GM12864 (cell line): ENCODE measurements at regions not wholly inside any gene's neighbourhood (a gene's known extent, or its start where the extent isn't known, plus 50 kb on each side); places are given as distances from the start of the nearest gene placed in this dataset.
"Not testable (repeated sequence)": the region's sequence is repeated elsewhere in the genome, so short reads cannot be mapped to it uniquely, and the experiment has no call there.

Source experiments
- DNase-seq: peaks from one replicate; pipeline ENCODE4 v3.0.0-alpha.2; 2011; ENCODE audit warnings: low read depth
- H3K4me3 ChIP-seq: 2 replicates; pipeline ENCODE4 v1.5.1; 2011; ENCODE audit warnings: mild to moderate bottlenecking, low read depth, low read length, control low read depth
- TF ChIP-seq, protein P1 (sequence below): IDR thresholded peaks from 2 replicates; pipeline ENCODE4 v1.5.1; 2011; ENCODE audit warnings: low read depth, mild to moderate bottlenecking, moderate library complexity, low read length, control low read depth, inconsistent platforms; ENCODE audit errors: missing control alignments

DNA sequence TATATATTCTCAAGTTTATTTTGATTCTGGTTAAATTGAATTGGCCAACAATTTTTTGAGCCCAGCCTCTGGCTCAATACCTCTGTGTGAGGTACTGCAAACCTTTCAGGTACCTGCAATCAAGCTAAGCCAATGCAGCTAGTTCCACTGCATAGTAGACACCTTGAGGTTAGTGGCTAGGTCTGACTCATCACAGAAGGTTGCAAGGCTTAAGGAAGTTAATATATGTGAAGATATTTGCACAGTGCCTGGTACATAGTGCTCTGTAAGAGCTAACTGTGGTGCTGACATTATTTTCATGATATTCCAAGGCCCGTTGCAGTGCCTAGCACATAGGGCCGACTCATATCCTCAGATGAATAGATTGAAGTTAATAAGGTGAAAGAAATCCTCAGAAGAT is 330.5 kb upstream of the KAZN start:
- DNase-seq, result no peak
- TF ChIP-seq, protein P1, sequence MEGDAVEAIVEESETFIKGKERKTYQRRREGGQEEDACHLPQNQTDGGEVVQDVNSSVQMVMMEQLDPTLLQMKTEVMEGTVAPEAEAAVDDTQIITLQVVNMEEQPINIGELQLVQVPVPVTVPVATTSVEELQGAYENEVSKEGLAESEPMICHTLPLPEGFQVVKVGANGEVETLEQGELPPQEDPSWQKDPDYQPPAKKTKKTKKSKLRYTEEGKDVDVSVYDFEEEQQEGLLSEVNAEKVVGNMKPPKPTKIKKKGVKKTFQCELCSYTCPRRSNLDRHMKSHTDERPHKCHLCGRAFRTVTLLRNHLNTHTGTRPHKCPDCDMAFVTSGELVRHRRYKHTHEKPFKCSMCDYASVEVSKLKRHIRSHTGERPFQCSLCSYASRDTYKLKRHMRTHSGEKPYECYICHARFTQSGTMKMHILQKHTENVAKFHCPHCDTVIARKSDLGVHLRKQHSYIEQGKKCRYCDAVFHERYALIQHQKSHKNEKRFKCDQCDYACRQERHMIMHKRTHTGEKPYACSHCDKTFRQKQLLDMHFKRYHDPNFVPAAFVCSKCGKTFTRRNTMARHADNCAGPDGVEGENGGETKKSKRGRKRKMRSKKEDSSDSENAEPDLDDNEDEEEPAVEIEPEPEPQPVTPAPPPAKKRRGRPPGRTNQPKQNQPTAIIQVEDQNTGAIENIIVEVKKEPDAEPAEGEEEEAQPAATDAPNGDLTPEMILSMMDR, result no peak
- no peak overlapping the region for H3K4me3 ChIP-seq

DNA sequence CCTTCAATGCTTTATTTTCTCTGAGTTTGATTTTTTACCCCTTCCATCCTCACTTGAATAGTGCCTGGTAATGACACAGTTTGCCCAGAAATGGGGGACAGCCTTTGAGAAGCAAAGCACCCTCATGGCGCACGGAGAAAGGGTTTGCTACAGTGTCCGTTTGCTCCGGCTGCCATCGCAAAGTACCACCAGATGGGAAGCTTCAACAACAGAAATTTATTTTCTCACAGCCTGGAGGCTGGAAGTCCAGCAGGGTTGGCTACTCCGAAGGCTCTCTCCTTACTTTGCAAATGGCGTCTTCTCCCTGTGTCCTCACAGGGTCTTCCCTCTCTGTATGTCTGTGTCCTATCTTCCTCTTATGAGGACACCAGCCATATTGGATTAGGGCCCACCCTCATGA is 327.7 kb upstream of the KAZN start:
- no peak for DNase-seq
- no peak overlapping the region for H3K4me3 ChIP-seq
- TF ChIP-seq, protein P1, result no peak

DNA sequence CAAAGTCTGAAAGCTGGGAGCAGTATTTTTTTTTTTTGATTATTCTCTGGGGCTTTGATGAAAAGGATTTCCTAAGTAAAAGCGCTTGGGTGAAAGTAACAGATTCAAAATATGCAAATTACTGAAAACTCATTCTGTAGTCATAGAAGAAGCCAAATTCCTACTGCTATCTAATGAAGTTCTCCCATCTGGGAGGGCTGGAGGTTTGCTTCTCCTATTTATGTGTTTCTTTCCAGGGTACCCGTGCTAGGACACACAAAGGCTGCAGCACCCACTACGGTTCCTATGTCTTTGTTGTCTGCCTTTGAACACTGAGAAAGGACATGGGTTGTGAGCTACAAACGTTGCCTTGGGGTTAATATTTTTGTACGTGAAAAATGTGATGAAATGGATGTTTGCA is 324.7 kb upstream of the KAZN start:
- DNase-seq, result no peak
- TF ChIP-seq, protein P1, result no peak
- H3K4me3 ChIP-seq, result no peak overlapping the region

DNA sequence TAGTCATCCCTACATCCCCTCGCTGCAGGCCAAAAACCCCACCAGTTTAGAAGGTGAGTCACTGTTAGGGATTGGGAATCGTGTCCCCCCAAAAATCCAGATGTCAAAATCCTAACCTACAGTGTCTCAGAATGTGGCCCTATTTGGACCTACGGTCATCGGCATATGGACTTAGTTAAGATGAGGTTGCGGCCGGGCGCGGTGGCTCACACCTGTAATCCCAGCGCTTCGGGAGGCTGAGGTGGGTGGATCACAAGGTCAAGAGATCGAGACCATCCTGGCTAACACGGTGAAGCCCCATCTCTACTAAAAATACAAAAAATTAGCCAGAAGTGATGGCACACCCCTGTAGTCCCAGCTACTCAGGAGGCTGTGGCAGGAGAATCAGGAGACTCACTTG is 318.6 kb upstream of the KAZN start:
- not testable (repeated sequence) for DNase-seq, H3K4me3 ChIP-seq

DNA sequence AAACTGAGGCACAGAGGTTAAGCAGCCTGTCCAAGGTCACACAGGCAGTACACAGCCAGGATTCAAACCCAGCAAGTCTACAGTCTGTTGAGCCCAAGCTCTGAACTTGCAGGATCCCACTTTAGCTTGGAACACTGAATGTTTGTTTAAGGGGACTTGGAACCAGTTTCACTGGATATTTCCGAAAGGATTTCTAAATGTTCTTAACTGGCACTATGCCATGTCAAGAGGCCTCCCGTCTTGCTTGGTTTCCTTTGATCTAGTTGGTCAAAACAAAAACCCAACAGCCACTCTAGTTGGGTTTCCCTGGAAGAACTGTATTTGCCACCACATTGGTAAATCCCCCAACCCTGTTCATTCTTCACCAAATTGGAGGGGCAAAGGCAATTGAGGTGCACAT is 317.6 kb upstream of the KAZN start:
- TF ChIP-seq, protein P1, result no peak
- H3K4me3 ChIP-seq, result no peak overlapping the region
- DNase-seq, result no peak

DNA sequence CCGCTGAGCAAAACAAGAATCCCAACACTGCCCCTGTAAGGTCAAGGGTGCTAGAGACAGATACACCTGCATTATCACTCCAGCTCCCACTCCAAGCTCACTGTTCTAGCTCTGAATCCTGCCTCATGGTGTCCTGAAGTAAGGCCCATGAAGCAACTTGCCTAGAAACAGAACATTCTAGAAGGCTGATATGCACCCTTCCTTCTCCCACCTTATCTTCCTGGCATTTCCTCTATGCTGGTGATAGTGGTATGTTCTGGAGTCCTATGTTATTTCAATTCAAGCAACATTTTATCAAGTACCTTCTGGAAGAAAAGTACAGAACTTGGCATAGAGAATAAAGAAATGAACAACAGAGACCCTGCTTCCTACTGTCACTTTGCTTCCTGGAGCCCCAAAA is 317.1 kb upstream of the KAZN start:
- TF ChIP-seq, protein P1, result no peak
- no peak for DNase-seq
- H3K4me3 ChIP-seq, result no peak overlapping the region

DNA sequence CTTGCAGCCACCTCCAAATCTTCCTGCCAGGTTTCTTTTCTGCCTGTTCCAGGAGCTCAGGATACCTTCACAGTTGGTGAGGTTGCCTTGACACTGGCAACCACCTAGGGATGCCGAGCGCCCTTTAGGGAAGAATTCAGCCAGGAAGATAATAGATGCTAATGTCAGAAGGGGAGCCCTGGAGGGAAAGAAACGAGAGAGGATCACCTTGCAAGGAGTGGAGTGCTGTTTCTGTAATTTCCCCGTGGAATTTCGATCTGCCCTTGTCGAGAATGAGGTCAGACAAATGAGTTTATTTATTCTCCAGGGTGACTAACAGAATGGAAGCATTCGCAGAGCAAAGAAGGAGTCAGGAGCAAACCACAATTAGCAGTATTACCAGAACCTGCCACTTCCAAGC is 315.8 kb upstream of the KAZN start:
- TF ChIP-seq, protein P1, result no peak
- DNase-seq, result no peak
- no peak overlapping the region for H3K4me3 ChIP-seq

DNA sequence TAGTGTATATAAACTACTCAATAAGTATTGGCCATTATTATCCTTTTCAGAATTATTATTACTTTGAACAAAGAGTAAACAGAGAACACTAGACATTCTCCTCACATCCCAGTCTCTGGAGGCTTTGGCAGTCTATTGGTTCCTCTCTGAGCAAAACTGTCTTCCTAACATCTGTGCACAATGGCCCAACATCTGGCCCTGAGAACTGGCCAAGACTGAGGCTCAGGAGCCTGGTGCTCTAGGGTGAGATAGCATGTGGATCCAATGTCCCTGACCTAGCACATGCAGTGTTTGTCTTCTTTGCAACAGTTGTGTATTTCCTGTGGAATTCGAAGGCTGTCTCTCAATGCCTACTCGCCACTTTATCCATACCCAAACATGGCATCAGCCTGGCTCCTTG is 313.2 kb upstream of the KAZN start:
- H3K4me3 ChIP-seq, result no peak overlapping the region
- DNase-seq, result no peak
- TF ChIP-seq, protein P1, result no peak

DNA sequence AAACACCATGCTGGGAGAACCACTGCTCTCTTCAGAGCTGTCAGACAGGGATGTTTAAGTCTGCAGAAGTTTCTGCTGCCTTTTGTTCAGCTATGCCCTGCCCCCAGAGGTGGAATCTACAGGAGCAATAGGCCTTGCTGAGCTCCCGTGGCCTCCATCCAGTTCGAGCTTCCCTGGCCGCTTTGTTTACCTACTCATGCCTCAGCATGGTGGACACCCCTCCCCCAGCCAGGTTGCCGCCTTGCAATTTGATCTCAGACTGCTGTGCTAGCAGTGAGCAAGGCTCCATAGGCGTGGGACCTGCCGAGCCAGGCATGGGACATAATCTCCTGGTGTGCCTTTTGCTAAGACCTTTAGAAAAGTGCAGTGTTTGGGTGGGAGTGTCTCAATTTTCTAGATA is 307.3 kb upstream of the KAZN start:
- DNase-seq, result not testable (repeated sequence)

More for the DNA sequence above, 307.3 kb upstream of the KAZN start:
- H3K4me3 ChIP-seq, result not testable (repeated sequence)
